ENCODE measurements at regions not wholly inside any gene's neighbourhood (a gene's known extent, or its start where the extent isn't known, plus 50 kb on each side); places are given as distances from the start of the nearest gene placed in this dataset.

DNA sequence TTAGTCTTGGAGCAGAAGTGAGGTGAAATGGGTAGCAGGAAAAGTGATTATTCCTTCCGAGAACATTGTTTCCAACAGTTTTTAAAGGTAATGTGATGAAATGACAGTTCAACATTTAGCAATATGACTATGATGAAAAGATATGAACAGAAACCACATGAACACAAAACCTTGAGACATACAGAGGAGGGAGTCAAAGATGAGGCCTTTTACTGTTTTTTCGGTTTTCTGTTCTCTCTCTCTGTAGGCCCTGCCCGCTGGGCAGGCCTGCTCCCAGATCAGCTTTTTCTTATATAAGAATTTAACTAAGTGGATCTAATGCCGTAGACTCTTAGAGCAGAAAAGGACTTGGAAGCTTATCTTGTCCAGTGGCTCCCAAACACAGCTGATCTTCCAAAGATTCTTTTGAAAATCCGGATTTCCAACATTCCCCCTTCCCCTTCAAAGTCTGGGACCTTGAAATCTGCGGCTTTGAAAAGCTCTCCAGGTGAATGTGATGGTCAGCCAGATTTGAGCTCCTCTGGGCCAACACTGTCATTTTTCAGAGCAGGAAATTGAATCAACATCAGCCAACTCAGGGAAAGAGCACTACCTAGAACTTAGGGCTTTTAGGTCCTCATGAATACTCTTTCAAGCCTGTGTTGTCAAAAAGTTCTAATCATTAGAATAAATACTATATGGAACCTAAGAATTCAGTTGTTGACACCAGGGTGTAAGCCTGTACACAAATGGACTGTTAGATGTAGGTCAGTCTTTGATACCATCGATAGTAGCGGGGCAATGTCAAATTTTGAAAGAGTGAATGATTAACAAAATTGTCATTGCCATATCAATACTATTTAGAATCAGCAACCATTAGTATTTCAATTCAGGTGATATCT, 372.7 kb downstream of the SHQ1 start:
- H3K4me3 Mint-ChIP-seq, result peak overlapping the region; percentile 29 to 48
- peaks cover 11 to 12% of the 10 kb centered on the region in 2 donors for H3K36me3 Mint-ChIP-seq (ENCODE audit: insufficient read depth in 2 of 2)
- DNase-seq, result no peak
- ATAC-seq (replicated peaks in 1 of 2), result peak; percentile 76 to 78
- peak overlapping the region; percentile 94 for H3K27ac Mint-ChIP-seq
- H3K27me3 Mint-ChIP-seq (ENCODE audit: low read depth), result peaks cover 4% of the 10 kb centered on the region
- peaks cover 74% of the 10 kb centered on the region for H3K4me1 Mint-ChIP-seq (ENCODE audit: low read depth)
- H3K9me3 Mint-ChIP-seq, result peaks cover 5 to 9% of the 10 kb centered on the region in 2 donors

DNA sequence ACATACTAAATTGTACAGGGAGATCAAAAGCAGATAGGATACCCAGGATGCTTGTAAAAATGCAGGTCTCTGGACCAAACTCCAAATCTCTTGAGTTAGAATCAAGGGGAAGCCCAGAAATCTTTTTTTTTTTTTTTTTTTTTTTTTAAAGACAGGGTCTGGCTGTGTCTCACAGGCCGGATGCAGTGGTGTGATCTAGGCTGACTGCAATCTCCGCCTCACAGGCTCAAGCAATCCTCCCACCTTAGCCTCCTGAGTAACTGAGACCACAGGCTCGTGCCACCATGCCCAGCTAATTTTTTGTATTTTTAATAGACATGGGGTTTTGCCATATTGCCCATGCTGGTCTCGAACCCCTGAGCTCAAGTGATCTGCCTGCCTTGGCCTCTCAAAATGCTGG, 373.5 kb downstream of the SHQ1 start:
- H3K27ac Mint-ChIP-seq, result peak overlapping the region; percentile 94
- H3K27me3 Mint-ChIP-seq (ENCODE audit: low read depth), result peaks cover 4% of the 10 kb centered on the region
- H3K4me3 Mint-ChIP-seq, result peak overlapping the region; percentile 48 to 67
- H3K9me3 Mint-ChIP-seq, result peaks cover 3 to 4% of the 10 kb centered on the region in 2 donors
- H3K4me1 Mint-ChIP-seq (ENCODE audit: low read depth), result peaks cover 68% of the 10 kb centered on the region
- no peak for DNase-seq
- ATAC-seq (replicated peaks in 1 of 2), result peak; percentile 14 to 20
- H3K36me3 Mint-ChIP-seq (ENCODE audit: insufficient read depth in 2 of 2), result peaks cover 5 to 8% of the 10 kb centered on the region in 2 donors

DNA sequence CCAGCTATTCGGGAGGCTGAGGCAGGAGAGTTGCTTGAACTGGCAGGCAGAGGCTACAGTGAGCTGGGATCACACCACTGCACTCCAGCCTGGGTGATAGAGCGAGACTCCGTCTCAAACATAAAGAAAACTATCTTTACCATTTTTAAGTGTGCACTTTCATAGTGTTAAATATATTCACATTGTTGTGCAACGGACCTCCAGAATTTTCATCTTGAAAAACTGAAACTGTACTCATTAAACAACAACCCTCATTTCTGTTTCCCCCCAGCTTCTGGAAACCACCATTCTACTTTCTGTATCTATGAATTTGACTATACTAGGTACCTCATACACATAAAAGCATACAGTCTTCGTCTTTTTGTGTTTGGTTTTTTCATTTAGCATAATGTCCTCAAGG, 375.1 kb downstream of the SHQ1 start:
- Mint-ChIP-seq H3K4me3 (peak overlapping the region; percentile 16 to 31), H3K9me3 (peaks cover 2 to 3% of the 10 kb centered on the region in 2 donors), H3K4me1 (ENCODE audit: low read depth) (peaks cover 57% of the 10 kb centered on the region), H3K36me3 (ENCODE audit: insufficient read depth in 2 of 2) (peaks cover 5 to 8% of the 10 kb centered on the region in 2 donors), H3K27me3 (ENCODE audit: low read depth) (peaks cover 4% of the 10 kb centered on the region), H3K27ac (peak overlapping the region; percentile 59)
- DNase-seq, result no peak
- ATAC-seq (replicated peaks in 1 of 2), result peak; percentile 78

DNA sequence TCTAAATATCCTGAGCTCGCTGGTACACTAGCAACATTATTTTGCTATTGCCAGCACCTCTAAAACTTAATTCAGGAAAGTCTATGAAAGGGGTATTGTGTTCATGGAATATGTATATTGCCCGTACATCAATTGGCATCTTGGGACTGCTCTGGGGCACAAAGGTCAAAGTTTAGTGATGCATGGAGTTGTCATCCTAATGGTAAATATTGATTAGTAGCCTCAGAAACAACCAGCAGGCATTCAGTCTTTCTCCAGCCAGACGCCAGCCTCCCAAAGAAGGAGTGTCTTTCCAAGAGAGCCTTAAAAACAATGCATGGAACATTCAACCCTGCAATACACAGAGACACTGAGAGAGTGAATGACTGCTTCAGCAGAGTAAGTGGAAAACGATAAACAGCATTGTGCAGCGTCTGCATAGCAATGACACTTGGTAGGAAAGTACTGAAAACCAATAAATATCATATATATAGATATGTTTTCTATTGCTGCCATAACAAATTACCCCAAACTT, 377.3 kb downstream of the SHQ1 start:
- Mint-ChIP-seq H3K36me3 (ENCODE audit: insufficient read depth in 2 of 2) (peaks cover 5 to 6% of the 10 kb centered on the region in 2 donors), H3K27me3 (ENCODE audit: low read depth) (peaks cover 14% of the 10 kb centered on the region), H3K27ac (no peak overlapping the region), H3K4me3 (no peak overlapping the region), H3K4me1 (ENCODE audit: low read depth) (peaks cover 40% of the 10 kb centered on the region), H3K9me3 (peaks cover 2 to 3% of the 10 kb centered on the region in 2 donors)
- ATAC-seq (replicated peaks in 1 of 2) (no peak), DNase-seq (no peak)

DNA sequence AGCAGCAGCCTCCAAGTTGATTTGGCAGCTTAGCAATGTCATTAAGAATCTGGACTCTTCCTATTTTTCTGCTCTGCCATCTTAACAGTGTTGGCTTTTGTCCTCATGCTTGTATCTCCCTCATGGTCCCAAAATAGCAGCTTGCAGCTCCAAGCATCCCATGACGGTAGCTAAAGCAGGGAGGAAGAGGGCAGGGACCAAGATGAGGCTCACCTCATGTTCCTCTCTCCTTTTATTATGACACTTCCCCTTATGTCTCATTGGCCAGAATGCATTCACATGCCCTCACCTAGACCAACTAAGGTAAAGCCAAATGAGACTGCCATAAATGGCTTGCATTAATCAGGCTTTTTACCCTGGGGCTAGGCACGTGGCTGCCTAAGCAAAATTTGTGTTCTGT, 382.4 kb downstream of the SHQ1 start:
- DNase-seq, result no peak
- peaks cover 0 to 2% of the 10 kb centered on the region in 2 donors for H3K9me3 Mint-ChIP-seq
- H3K36me3 Mint-ChIP-seq (ENCODE audit: insufficient read depth in 2 of 2), result peaks cover 0 to 6% of the 10 kb centered on the region in 2 donors
- no peak overlapping the region for H3K27ac Mint-ChIP-seq
- no peak for ATAC-seq (replicated peaks in 1 of 2)
- H3K4me3 Mint-ChIP-seq, result no peak overlapping the region
- peaks cover 23% of the 10 kb centered on the region for H3K27me3 Mint-ChIP-seq (ENCODE audit: low read depth)
- peaks cover 9% of the 10 kb centered on the region for H3K4me1 Mint-ChIP-seq (ENCODE audit: low read depth)

DNA sequence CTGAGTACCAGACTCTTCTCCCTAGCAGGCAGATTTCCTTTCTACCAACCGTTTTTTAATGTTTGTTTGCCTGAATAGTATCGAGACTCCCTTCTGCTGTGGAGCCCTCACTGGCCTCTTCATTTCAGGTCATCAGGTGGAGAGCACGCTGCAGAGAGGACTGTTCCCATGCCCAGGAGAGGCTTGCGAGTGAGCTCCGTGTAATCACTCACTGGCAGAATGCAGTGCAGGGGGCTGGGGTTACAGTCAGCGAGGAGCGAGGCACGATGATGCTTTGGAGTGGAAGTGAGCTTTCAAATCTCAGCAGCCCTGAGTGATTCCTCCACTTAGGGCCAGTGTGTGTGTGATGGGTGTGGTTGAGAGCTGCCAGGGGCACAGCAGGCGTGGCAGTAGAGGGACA, 385.2 kb downstream of the SHQ1 start:
- Mint-ChIP-seq H3K9me3 (no peaks in the 10 kb centered on the region), H3K27ac (no peak overlapping the region), H3K4me1 (ENCODE audit: low read depth) (peaks cover 6% of the 10 kb centered on the region), H3K4me3 (no peak overlapping the region), H3K36me3 (ENCODE audit: insufficient read depth in 2 of 2) (peaks cover 0 to 3% of the 10 kb centered on the region in 2 donors), H3K27me3 (ENCODE audit: low read depth) (peaks cover 38% of the 10 kb centered on the region)
- no peak for DNase-seq
- no peak for ATAC-seq (replicated peaks in 1 of 2)

DNA sequence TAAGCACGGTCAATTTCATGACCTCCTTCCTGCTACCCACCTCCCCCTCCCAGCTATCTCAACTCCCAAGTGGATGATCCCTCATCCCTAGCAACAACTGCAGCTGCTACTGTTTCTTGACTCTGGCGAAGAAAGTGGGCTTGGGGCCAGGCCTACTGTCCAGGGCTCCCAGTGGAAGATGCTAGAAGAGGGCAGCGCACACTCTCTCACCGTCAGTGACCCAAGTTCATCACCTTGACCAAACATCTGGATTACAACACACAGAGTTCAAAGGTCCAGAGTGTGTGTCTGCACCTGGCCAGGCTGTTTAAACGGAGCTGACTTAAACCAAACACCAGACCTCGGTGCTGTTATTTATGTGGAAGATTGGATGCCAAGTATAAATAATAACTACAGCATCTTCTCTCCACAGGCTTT, 385.6 kb downstream of the SHQ1 start:
- no peak for ATAC-seq (replicated peaks in 1 of 2)

DNA sequence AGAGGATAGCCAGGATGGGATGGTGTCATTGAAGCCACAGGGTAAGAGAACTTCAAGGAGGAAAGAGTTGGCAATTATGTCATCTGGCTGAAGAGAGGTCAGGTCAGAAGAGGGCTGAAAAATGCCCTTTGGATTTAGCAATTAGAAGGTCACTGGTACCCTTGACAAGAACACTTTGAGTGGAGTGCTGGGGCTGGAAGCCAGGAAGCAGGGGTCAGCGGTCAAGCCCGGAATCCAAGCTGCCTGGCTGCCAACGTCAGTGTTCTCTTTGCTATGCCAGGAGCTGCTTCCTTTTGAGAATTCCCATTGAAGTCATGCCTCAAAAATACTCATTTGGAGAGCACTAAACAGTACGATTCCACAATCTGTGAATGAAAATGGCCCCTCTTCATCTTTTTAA, 386.5 kb downstream of the SHQ1 start:
- Mint-ChIP-seq H3K27ac (no peak overlapping the region), H3K27me3 (ENCODE audit: low read depth) (peaks cover 31% of the 10 kb centered on the region), H3K36me3 (ENCODE audit: insufficient read depth in 2 of 2) (peaks cover 0 to 3% of the 10 kb centered on the region in 2 donors), H3K9me3 (no peaks in the 10 kb centered on the region), H3K4me3 (no peak overlapping the region), H3K4me1 (ENCODE audit: low read depth) (peaks cover 6% of the 10 kb centered on the region)
- DNase-seq (no peak), ATAC-seq (replicated peaks in 1 of 2) (no peak)

More for the DNA sequence above, 385.6 kb downstream of the SHQ1 start:
- Mint-ChIP-seq H3K9me3 (no peaks in the 10 kb centered on the region), H3K27me3 (ENCODE audit: low read depth) (peaks cover 38% of the 10 kb centered on the region), H3K4me1 (ENCODE audit: low read depth) (peaks cover 6% of the 10 kb centered on the region), H3K4me3 (no peak overlapping the region), H3K27ac (no peak overlapping the region), H3K36me3 (ENCODE audit: insufficient read depth in 2 of 2) (peaks cover 0 to 3% of the 10 kb centered on the region in 2 donors)
- no peak for DNase-seq

DNA sequence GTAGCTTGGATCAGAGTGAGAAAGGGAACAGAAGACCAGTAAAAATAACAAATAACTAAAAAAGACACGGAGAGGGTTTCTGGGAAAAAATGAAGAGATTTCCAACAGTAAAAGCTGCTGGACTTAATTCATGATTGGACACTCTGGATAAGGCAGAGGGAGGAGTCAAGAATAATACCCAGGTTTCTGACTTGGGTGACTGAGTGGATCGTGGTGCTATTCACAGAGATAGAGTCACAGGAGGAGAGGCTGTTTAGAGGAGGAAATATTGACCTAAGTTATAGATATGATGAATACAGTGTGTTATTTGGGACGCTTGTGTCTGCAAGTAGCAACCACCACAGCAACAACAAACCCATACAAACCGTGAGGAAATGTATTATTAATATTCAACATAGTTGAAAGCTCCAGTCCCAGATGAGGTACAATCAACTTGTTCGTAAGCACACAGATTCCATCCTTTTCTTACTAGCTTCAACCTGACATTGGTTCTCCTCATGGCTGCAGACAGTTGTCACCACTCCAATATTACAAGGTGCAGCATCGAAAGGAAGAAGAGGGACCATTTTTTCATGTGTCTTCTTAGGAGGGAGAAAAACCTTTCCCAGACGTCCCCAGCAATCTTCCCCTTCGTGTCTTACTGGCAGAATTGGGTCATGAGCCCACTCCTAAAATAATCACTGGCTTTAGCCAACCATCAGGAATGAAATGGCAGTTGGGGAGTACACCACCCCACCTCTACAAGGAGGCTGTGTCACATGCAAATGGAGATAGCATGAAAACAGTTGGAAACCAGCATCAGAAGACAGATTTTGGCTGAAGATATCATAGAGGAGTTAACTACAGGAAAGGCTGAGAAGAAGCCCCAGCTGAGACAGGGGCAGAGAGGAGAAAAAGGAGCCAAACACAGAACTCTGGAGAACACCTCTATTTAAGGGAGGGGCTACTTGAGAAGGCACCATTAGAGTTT, 387.8 kb downstream of the SHQ1 start:
- no peak for DNase-seq
- peaks cover 29% of the 10 kb centered on the region for H3K27me3 Mint-ChIP-seq (ENCODE audit: low read depth)
- H3K9me3 Mint-ChIP-seq, result no peaks in the 10 kb centered on the region
- no peak overlapping the region for H3K4me3 Mint-ChIP-seq
- ATAC-seq (replicated peaks in 1 of 2), result no peak
- H3K4me1 Mint-ChIP-seq (ENCODE audit: low read depth), result peaks cover 17% of the 10 kb centered on the region
- peaks cover 0 to 3% of the 10 kb centered on the region in 2 donors for H3K36me3 Mint-ChIP-seq (ENCODE audit: insufficient read depth in 2 of 2)
- H3K27ac Mint-ChIP-seq, result no peak overlapping the region

DNA sequence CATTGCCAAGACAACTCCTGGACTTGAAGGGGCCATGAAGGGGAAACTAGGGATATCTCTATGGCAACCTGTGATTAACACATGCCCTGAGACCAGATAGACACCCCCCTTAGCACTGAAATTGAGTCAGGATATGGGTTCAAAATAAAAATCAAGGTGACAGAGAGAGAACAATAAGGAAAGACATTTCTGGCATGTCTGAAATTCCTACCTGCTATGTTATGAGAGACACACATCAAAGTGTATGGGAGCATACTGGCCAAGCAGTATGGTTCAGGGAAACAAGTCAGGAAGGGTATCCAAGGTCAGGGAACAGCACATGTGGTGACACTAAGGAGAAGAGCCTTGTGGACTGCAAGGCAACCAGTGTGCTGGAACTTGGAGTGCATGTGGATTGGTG, 388.7 kb downstream of the SHQ1 start:
- Mint-ChIP-seq H3K9me3 (no peaks in the 10 kb centered on the region), H3K27me3 (ENCODE audit: low read depth) (peaks cover 22% of the 10 kb centered on the region), H3K4me3 (no peak overlapping the region), H3K4me1 (ENCODE audit: low read depth) (peaks cover 21% of the 10 kb centered on the region), H3K27ac (no peak overlapping the region), H3K36me3 (ENCODE audit: insufficient read depth in 2 of 2) (no peaks in the 10 kb centered on the region)
- ATAC-seq (replicated peaks in 1 of 2) (no peak), DNase-seq (no peak)

DNA sequence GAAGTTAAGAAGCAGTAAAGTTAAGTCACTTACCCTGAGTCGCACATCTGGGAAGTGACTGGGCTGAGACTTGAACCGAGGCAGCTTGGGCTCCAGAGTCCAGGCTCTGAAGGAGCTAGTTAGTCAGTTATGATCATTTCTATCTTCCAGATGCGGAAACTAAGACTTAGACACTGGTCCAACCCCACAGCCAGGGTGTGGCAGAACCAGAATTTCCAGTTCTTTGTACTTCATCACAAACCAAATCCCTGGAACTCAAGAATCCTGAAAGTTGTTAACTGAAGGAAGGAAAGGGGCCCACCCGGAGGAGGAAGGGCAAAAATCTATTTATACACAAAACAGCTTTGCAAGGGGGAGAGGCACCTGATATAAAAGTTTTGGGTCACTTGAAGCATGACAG, 389.9 kb downstream of the SHQ1 start:
- ATAC-seq (replicated peaks in 1 of 2) (no peak), DNase-seq (no peak)
- H3K9me3 Mint-ChIP-seq, result no peaks in the 10 kb centered on the region
- H3K4me1 Mint-ChIP-seq (ENCODE audit: low read depth), result peaks cover 31% of the 10 kb centered on the region
- H3K27me3 Mint-ChIP-seq (ENCODE audit: low read depth), result peaks cover 27% of the 10 kb centered on the region
- H3K4me3 Mint-ChIP-seq, result no peak overlapping the region
- H3K27ac Mint-ChIP-seq, result no peak overlapping the region
- no peaks in the 10 kb centered on the region for H3K36me3 Mint-ChIP-seq (ENCODE audit: insufficient read depth in 2 of 2)

DNA sequence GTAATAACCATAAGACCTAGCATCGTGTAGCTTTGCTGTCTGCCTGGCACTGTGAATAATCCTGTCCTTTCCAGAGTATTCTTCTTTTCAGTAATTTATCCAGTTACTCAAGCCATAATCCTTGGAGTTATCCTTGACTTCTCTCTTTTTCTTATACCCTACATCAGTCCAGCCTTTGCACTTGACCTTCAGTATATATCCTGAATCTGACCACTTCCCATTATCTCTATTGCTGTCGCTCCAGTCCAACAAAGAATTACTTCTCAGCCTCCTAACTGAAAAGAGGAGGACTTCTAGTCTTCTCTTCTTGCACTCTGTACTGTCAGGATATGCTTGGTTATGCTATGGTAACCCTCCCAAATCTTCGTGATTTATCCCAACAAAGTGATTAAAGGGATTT, 393.8 kb downstream of the SHQ1 start:
- Mint-ChIP-seq H3K27me3 (ENCODE audit: low read depth) (peaks cover 42% of the 10 kb centered on the region), H3K27ac (peak overlapping the region; percentile 5), H3K4me1 (ENCODE audit: low read depth) (peaks cover 58% of the 10 kb centered on the region), H3K9me3 (no peaks in the 10 kb centered on the region), H3K36me3 (ENCODE audit: insufficient read depth in 2 of 2) (peaks cover 2 to 6% of the 10 kb centered on the region in 2 donors), H3K4me3 (no peak overlapping the region)
- DNase-seq, result no peak
- ATAC-seq (replicated peaks in 1 of 2), result no peak

DNA sequence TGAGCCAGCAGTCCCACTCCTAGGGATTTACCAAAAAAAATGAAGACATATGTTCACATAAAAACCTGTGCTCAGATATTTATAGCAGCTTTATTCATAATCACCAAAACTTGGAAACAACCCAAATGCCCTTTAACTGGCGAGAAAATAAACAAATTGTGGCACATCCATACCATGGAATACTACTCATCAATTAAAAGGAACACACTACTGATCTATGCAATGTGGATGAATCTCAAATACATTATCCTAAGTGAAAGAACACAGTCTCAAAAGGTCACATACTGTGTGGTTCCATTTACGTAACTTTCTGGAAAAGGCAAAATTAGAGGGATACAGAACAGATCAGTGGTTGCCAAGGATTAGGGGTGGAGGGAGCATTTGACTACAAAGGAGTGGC, 394.5 kb downstream of the SHQ1 start:
- Mint-ChIP-seq H3K4me3 (no peak overlapping the region), H3K27ac (no peak overlapping the region), H3K36me3 (ENCODE audit: insufficient read depth in 2 of 2) (peaks cover 2 to 6% of the 10 kb centered on the region in 2 donors), H3K27me3 (ENCODE audit: low read depth) (peaks cover 39% of the 10 kb centered on the region), H3K4me1 (ENCODE audit: low read depth) (peaks cover 59% of the 10 kb centered on the region), H3K9me3 (no peaks in the 10 kb centered on the region)
- ATAC-seq (replicated peaks in 1 of 2) (no peak), DNase-seq (no peak)
